Vagina (tissue), 2 donors: ENCODE measurements at regions not wholly inside any gene's neighbourhood (a gene's known extent, or its start where the extent isn't known, plus 50 kb on each side); places are given as distances from the start of the nearest gene placed in this dataset.

Experiments
- CTCF ChIP-seq, 3 experiments: fragments of 450-650 bp in 2 of 3; fragments of 200-600 bp in 1 of 3; sonication (generic) in 1 of 3; IDR thresholded peaks; one replicate each; pipeline ENCODE4 v1.5.1; 2017 to 2019; ENCODE audit warnings: antibody characterized with exemption in 3 of 3, mild to moderate bottlenecking in 2 of 3, moderate library complexity in 2 of 3
- POLR2A ChIP-seq, 2 donors: fragments of 450-650 bp; IDR thresholded peaks; one replicate each; pipeline ENCODE4 v1.6.1; 2017; ENCODE audit warnings: antibody characterized with exemption in 2 of 2, mild to moderate bottlenecking in 2 of 2, moderate library complexity in 2 of 2
- POLR2AphosphoS5 ChIP-seq, 2 donors: sonication (generic); formaldehyde crosslinking; IDR thresholded peaks; one replicate each; pipeline ENCODE4 v1.9.0; 2017; ENCODE audit warnings: antibody characterized with exemption in 2 of 2, mild to moderate bottlenecking in 2 of 2, low read depth in 1 of 2; ENCODE audit not compliant: insufficient read depth in 1 of 2

DNA sequence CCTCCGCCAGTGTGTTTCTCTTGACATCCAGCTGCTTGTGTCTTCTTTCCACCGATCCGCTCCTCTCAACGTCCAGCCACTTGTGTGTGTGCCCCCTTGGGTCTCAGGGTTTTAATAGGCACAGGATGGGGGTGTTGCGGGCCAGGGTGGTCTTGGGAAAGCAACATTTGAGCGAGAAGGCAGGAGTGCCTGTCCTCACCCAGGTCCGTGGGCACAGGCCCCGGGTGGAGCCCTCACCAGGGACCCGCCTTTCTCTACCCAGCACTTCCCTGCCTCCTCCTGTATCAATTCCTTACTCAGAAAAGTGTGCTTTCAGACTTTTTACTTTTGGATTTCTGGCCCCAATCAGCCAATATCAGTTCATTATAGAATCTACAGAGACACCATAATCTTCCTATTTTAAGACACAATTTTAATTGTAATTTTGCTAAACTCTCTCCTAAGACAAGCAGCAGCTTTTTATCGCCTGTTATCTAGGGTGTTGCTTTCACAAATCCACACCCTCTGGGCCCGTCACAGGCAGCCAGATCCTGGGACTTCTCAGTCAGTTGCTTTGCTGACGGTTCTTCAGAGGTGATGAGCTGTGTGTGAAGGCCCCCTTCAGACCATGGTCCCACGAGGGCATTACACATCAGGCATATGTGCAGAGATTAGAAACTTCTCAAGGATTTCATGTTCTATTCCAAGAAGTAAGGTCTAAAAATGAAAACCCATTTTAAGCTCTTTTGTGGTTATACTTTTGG lies 96.0 kb upstream of the FHL2 start:
- no peak for TF ChIP-seq CTCF (IDR thresholded peaks at IDR 0.05)
- no peak for TF ChIP-seq POLR2A (IDR thresholded peaks at IDR 0.05)
- TF ChIP-seq POLR2AphosphoS5 (IDR thresholded peaks at IDR 0.05; ENCODE audit: insufficient read depth in 1 of 2, low read depth in 1 of 2): no peak
